ENCODE measurements at regions not wholly inside any gene's neighbourhood (a gene's known extent, or its start where the extent isn't known, plus 50 kb on each side); places are given as distances from the start of the nearest gene placed in this dataset.
"Not testable (repeated sequence)": the region's sequence is repeated elsewhere in the genome, so short reads cannot be mapped to it uniquely, and the experiment has no call there.

- in situ Hi-C loops (cut with MboI; ENCODE audit: low sequenced_read_pairs): no loop called here
- Histone ChIP-seq H3K27me3 (ENCODE audit: low read depth) (no peaks in the 10 kb centered on the region), H3K9me3 (no peaks in the 10 kb centered on the region), H3K4me1 (no peaks in the 10 kb centered on the region), H3K36me3 (replicated peaks) (no peaks in the 10 kb centered on the region), H3K4me3 (no peak overlapping the region)
- DNase-seq (ENCODE audit: low spot score in 2 of 2): no peak
Measured at GRCh38 chr13:80828759-80829158, 487.8 kb upstream of the SPRY2 start.

- H3K4me3 ChIP-seq: no peak overlapping the region
- no peak for DNase-seq (ENCODE audit: low spot score in 2 of 2)
- H3K27me3 ChIP-seq (ENCODE audit: low read depth): no peaks in the 10 kb centered on the region
- in situ Hi-C loops (cut with MboI; ENCODE audit: low sequenced_read_pairs): no loop called here
- H3K36me3 ChIP-seq (replicated peaks): no peaks in the 10 kb centered on the region
- no peaks in the 10 kb centered on the region for H3K9me3 ChIP-seq
- H3K4me1 ChIP-seq: no peaks in the 10 kb centered on the region
Measured at GRCh38 chr13:80825276-80825675, 484.4 kb upstream of the SPRY2 start.

GRCh38 chr13:80824229-80824628 is 483.3 kb upstream of the SPRY2 start:
- Histone ChIP-seq H3K27me3 (ENCODE audit: low read depth) (no peaks in the 10 kb centered on the region), H3K4me3 (no peak overlapping the region), H3K9me3 (no peaks in the 10 kb centered on the region), H3K36me3 (replicated peaks) (no peaks in the 10 kb centered on the region), H3K4me1 (no peaks in the 10 kb centered on the region)
- in situ Hi-C loops (cut with MboI; ENCODE audit: low sequenced_read_pairs): no loop called here
- no peak for DNase-seq (ENCODE audit: low spot score in 2 of 2)

GRCh38 chr13:80823472-80823871 is 482.5 kb upstream of the SPRY2 start:
- no peaks in the 10 kb centered on the region for H3K9me3 ChIP-seq
- H3K36me3 ChIP-seq (replicated peaks): no peaks in the 10 kb centered on the region
- no peak overlapping the region for H3K4me3 ChIP-seq
- no peaks in the 10 kb centered on the region for H3K4me1 ChIP-seq
- DNase-seq (ENCODE audit: low spot score in 2 of 2): no peak
- in situ Hi-C loops (cut with MboI; ENCODE audit: low sequenced_read_pairs): no loop called here
- H3K27me3 ChIP-seq (ENCODE audit: low read depth): no peaks in the 10 kb centered on the region

- H3K4me1 ChIP-seq: no peaks in the 10 kb centered on the region
- in situ Hi-C loops (cut with MboI; ENCODE audit: low sequenced_read_pairs): no loop called here
- no peak overlapping the region for H3K4me3 ChIP-seq
- no peak for DNase-seq (ENCODE audit: low spot score in 2 of 2)
- H3K27me3 ChIP-seq (ENCODE audit: low read depth): no peaks in the 10 kb centered on the region
- no peaks in the 10 kb centered on the region for H3K36me3 ChIP-seq (replicated peaks)
- H3K9me3 ChIP-seq: no peaks in the 10 kb centered on the region
Measured at GRCh38 chr13:80821466-80821865, 480.5 kb upstream of the SPRY2 start.

GRCh38 chr13:80817979-80818378 is 477.1 kb upstream of the SPRY2 start:
- Histone ChIP-seq H3K36me3 (replicated peaks) (no peaks in the 10 kb centered on the region), H3K4me1 (no peaks in the 10 kb centered on the region), H3K9me3 (no peaks in the 10 kb centered on the region), H3K4me3 (no peak overlapping the region), H3K27me3 (ENCODE audit: low read depth) (no peaks in the 10 kb centered on the region)
- in situ Hi-C loops (cut with MboI; ENCODE audit: low sequenced_read_pairs): no loop called here
- no peak for DNase-seq (ENCODE audit: low spot score in 2 of 2)

GRCh38 chr13:80814541-80814940 is 473.6 kb upstream of the SPRY2 start:
- DNase-seq (ENCODE audit: low spot score in 2 of 2): no peak
- in situ Hi-C loops (cut with MboI; ENCODE audit: low sequenced_read_pairs): no loop called here
- Histone ChIP-seq H3K4me1 (no peaks in the 10 kb centered on the region), H3K27me3 (ENCODE audit: low read depth) (no peaks in the 10 kb centered on the region), H3K36me3 (replicated peaks) (no peaks in the 10 kb centered on the region), H3K4me3 (no peak overlapping the region), H3K9me3 (no peaks in the 10 kb centered on the region)

GRCh38 chr13:80810294-80810693 is 469.4 kb upstream of the SPRY2 start:
- H3K9me3 ChIP-seq; H3K4me3 ChIP-seq; H3K4me1 ChIP-seq; H3K27me3 ChIP-seq (ENCODE audit: low read depth); DNase-seq (ENCODE audit: low spot score in 2 of 2); H3K36me3 ChIP-seq (replicated peaks); in situ Hi-C loops (cut with MboI; ENCODE audit: low sequenced_read_pairs): not testable (repeated sequence)

GRCh38 chr13:80802946-80803345 is 462.0 kb upstream of the SPRY2 start:
- Histone ChIP-seq H3K27me3 (ENCODE audit: low read depth) (no peaks in the 10 kb centered on the region), H3K4me1 (no peaks in the 10 kb centered on the region), H3K4me3 (no peak overlapping the region), H3K9me3 (no peaks in the 10 kb centered on the region), H3K36me3 (replicated peaks) (no peaks in the 10 kb centered on the region)
- in situ Hi-C loops (cut with MboI; ENCODE audit: low sequenced_read_pairs): no loop called here
- DNase-seq (ENCODE audit: low spot score in 2 of 2): no peak

GRCh38 chr13:80798576-80799133 is 457.7 kb upstream of the SPRY2 start:
- Histone ChIP-seq H3K27me3 (ENCODE audit: low read depth) (no peaks in the 10 kb centered on the region), H3K36me3 (replicated peaks) (no peaks in the 10 kb centered on the region), H3K4me1 (no peaks in the 10 kb centered on the region), H3K9me3 (no peaks in the 10 kb centered on the region), H3K4me3 (no peak overlapping the region)
- in situ Hi-C loops (cut with MboI; ENCODE audit: low sequenced_read_pairs): no loop called here
- DNase-seq (ENCODE audit: low spot score in 2 of 2): no peak

GRCh38 chr13:80787604-80788003 is 446.7 kb upstream of the SPRY2 start:
- in situ Hi-C loops (cut with MboI; ENCODE audit: low sequenced_read_pairs): no loop called here

GRCh38 chr13:80783926-80784565 is 443.1 kb upstream of the SPRY2 start:
- DNase-seq (ENCODE audit: low spot score in 2 of 2): no peak

More at GRCh38 chr13:80787604-80788003, 446.7 kb upstream of the SPRY2 start:
- DNase-seq (ENCODE audit: low spot score in 2 of 2): no peak
- no peaks in the 10 kb centered on the region for H3K36me3 ChIP-seq (replicated peaks)
- H3K9me3 ChIP-seq: no peaks in the 10 kb centered on the region
- H3K4me1 ChIP-seq: no peaks in the 10 kb centered on the region
- no peak overlapping the region for H3K4me3 ChIP-seq
- H3K27me3 ChIP-seq (ENCODE audit: low read depth): no peaks in the 10 kb centered on the region

GRCh38 chr13:80782441-80782840 is 441.5 kb upstream of the SPRY2 start:
- H3K36me3 ChIP-seq (replicated peaks): no peaks in the 10 kb centered on the region
- in situ Hi-C loops (cut with MboI; ENCODE audit: low sequenced_read_pairs): no loop called here
- H3K4me3 ChIP-seq: no peak overlapping the region
- H3K9me3 ChIP-seq: no peaks in the 10 kb centered on the region
- no peak for DNase-seq (ENCODE audit: low spot score in 2 of 2)
- H3K4me1 ChIP-seq: no peaks in the 10 kb centered on the region
- H3K27me3 ChIP-seq (ENCODE audit: low read depth): no peaks in the 10 kb centered on the region

More at GRCh38 chr13:80783926-80784565, 443.1 kb upstream of the SPRY2 start:
- Histone ChIP-seq H3K4me3 (no peak overlapping the region), H3K9me3 (no peaks in the 10 kb centered on the region), H3K4me1 (no peaks in the 10 kb centered on the region), H3K36me3 (replicated peaks) (no peaks in the 10 kb centered on the region), H3K27me3 (ENCODE audit: low read depth) (no peaks in the 10 kb centered on the region)
- in situ Hi-C loops (cut with MboI; ENCODE audit: low sequenced_read_pairs): no loop called here

- H3K9me3 ChIP-seq: no peaks in the 10 kb centered on the region
- no peaks in the 10 kb centered on the region for H3K36me3 ChIP-seq (replicated peaks)
- DNase-seq (ENCODE audit: low spot score in 2 of 2): no peak
- in situ Hi-C loops (cut with MboI; ENCODE audit: low sequenced_read_pairs): no loop called here
- no peaks in the 10 kb centered on the region for H3K4me1 ChIP-seq
- H3K27me3 ChIP-seq (ENCODE audit: low read depth): no peaks in the 10 kb centered on the region
- H3K4me3 ChIP-seq: no peak overlapping the region
Measured at GRCh38 chr13:80778297-80778696, 437.4 kb upstream of the SPRY2 start.

GRCh38 chr13:80757694-80758093 is 416.8 kb upstream of the SPRY2 start:
- Histone ChIP-seq H3K4me3 (no peak overlapping the region), H3K9me3 (no peaks in the 10 kb centered on the region), H3K36me3 (replicated peaks) (no peaks in the 10 kb centered on the region), H3K4me1 (no peaks in the 10 kb centered on the region), H3K27me3 (ENCODE audit: low read depth) (no peaks in the 10 kb centered on the region)
- in situ Hi-C loops (cut with MboI; ENCODE audit: low sequenced_read_pairs): no loop called here
- DNase-seq (ENCODE audit: low spot score in 2 of 2): no peak

All from HAP-1 (cell line).